HG03196 (cell line): ENCODE measurements at regions not wholly inside any gene's neighbourhood (a gene's known extent, or its start where the extent isn't known, plus 50 kb on each side); places are given as distances from the start of the nearest gene placed in this dataset.
"Not testable (repeated sequence)": the region's sequence is repeated elsewhere in the genome, so short reads cannot be mapped to it uniquely, and the experiment has no call there.

Experiments used
- ATAC-seq: cut with Tn5 transposase; IDR thresholded peaks from one replicate; pipeline ENCODE4 v1.9.1; 2021; ENCODE audit not compliant: unreplicated experiment

GRCh38 chr10:129043691-129044090 is 423.4 kb upstream of the MGMT start:
- ATAC-seq, result no peak

GRCh38 chr10:129045599-129045998 is 421.4 kb upstream of the MGMT start:
- no peak for ATAC-seq

GRCh38 chr10:129046065-129046681 is 420.9 kb upstream of the MGMT start:
- ATAC-seq, result no peak

GRCh38 chr10:129046962-129047361 is 420.1 kb upstream of the MGMT start:
- ATAC-seq, result no peak

- ATAC-seq, result no peak
Observed at GRCh38 chr10:129047600-129047999, 419.4 kb upstream of the MGMT start.

- ATAC-seq, result no peak
Observed at GRCh38 chr10:129048513-129048912, 418.5 kb upstream of the MGMT start.

- no peak for ATAC-seq
Observed at GRCh38 chr10:129049501-129049900, 417.5 kb upstream of the MGMT start.

- no peak for ATAC-seq
Observed at GRCh38 chr10:129055225-129055624, 411.8 kb upstream of the MGMT start.

- no peak for ATAC-seq
Observed at GRCh38 chr10:129055986-129056385, 411.1 kb upstream of the MGMT start.

- ATAC-seq, result peak; percentile 30
Observed at GRCh38 chr10:129056734-129057689, 410.0 kb upstream of the MGMT start.

GRCh38 chr10:129057856-129058663 is 409.0 kb upstream of the MGMT start:
- ATAC-seq, result peak; percentile 90

GRCh38 chr10:129058664-129059155 is 408.3 kb upstream of the MGMT start:
- ATAC-seq, result no peak

GRCh38 chr10:129059977-129060376 is 407.1 kb upstream of the MGMT start:
- ATAC-seq, result no peak

- no peak for ATAC-seq
Observed at GRCh38 chr10:129063212-129063611, 403.8 kb upstream of the MGMT start.

- ATAC-seq, result no peak
Observed at GRCh38 chr10:129063877-129064276, 403.2 kb upstream of the MGMT start.

- ATAC-seq, result not testable (repeated sequence)
Observed at GRCh38 chr10:129066529-129066928, 400.5 kb upstream of the MGMT start.

- ATAC-seq, result not testable (repeated sequence)
Observed at GRCh38 chr10:129071411-129071810, 395.6 kb upstream of the MGMT start.

GRCh38 chr10:129074939-129075338 is 392.1 kb upstream of the MGMT start:
- no peak for ATAC-seq

GRCh38 chr10:129075508-129075907 is 391.5 kb upstream of the MGMT start:
- no peak for ATAC-seq

GRCh38 chr10:129075927-129076326 is 391.1 kb upstream of the MGMT start:
- ATAC-seq, result no peak

- no peak for ATAC-seq
Observed at GRCh38 chr10:129078346-129078745, 388.7 kb upstream of the MGMT start.
